HG03432 (cell line): ENCODE measurements at regions not wholly inside any gene's neighbourhood (a gene's known extent, or its start where the extent isn't known, plus 50 kb on each side); places are given as distances from the start of the nearest gene placed in this dataset.
"Not testable (repeated sequence)": the region's sequence is repeated elsewhere in the genome, so short reads cannot be mapped to it uniquely, and the experiment has no call there.

Experiments
- ATAC-seq: cut with Tn5 transposase; IDR thresholded peaks from one replicate; pipeline ENCODE4 v1.9.1; 2021; ENCODE audit warnings: mild to moderate bottlenecking, moderate library complexity; ENCODE audit not compliant: unreplicated experiment

GRCh38 chr5:68689010-68689409 lies 404.8 kb upstream of the SLC30A5 start:
- ATAC-seq, result no peak

- ATAC-seq, result not testable (repeated sequence)
These were observed 401.9 kb upstream of the SLC30A5 start for GRCh38 chr5:68691874-68692273.

- ATAC-seq, result no peak
These were observed 395.5 kb upstream of the SLC30A5 start for GRCh38 chr5:68698025-68698940.

GRCh38 chr5:68699966-68700365 lies 393.8 kb upstream of the SLC30A5 start:
- ATAC-seq, result peak; percentile 67

- no peak for ATAC-seq
These were observed 386.2 kb upstream of the SLC30A5 start for GRCh38 chr5:68707575-68707974.

- no peak for ATAC-seq
These were observed 385.5 kb upstream of the SLC30A5 start for GRCh38 chr5:68708156-68708841.

- ATAC-seq, result no peak
These were observed 385.0 kb upstream of the SLC30A5 start for GRCh38 chr5:68708842-68709170.

GRCh38 chr5:68709239-68709638 lies 384.6 kb upstream of the SLC30A5 start:
- no peak for ATAC-seq

GRCh38 chr5:68710514-68710913 lies 383.3 kb upstream of the SLC30A5 start:
- peak; percentile 62 for ATAC-seq

- ATAC-seq, result peak; percentile 92
These were observed 382.3 kb upstream of the SLC30A5 start for GRCh38 chr5:68711293-68712200.

- no peak for ATAC-seq
These were observed 379.0 kb upstream of the SLC30A5 start for GRCh38 chr5:68714810-68715209.

GRCh38 chr5:68720884-68721610 lies 372.8 kb upstream of the SLC30A5 start:
- ATAC-seq, result no peak

GRCh38 chr5:68722357-68722756 lies 371.5 kb upstream of the SLC30A5 start:
- no peak for ATAC-seq

- ATAC-seq, result no peak
These were observed 367.7 kb upstream of the SLC30A5 start for GRCh38 chr5:68725905-68726683.

- no peak for ATAC-seq
These were observed 365.9 kb upstream of the SLC30A5 start for GRCh38 chr5:68727931-68728330.

GRCh38 chr5:68729678-68730077 lies 364.1 kb upstream of the SLC30A5 start:
- no peak for ATAC-seq

- no peak for ATAC-seq
These were observed 363.4 kb upstream of the SLC30A5 start for GRCh38 chr5:68730220-68730978.

GRCh38 chr5:68730979-68731654 lies 362.7 kb upstream of the SLC30A5 start:
- ATAC-seq, result no peak
